Loucy (cell line): ENCODE measurements at regions not wholly inside any gene's neighbourhood (a gene's known extent, or its start where the extent isn't known, plus 50 kb on each side); places are given as distances from the start of the nearest gene placed in this dataset.

Experiments used
- H2AFZ ChIP-seq: fragments of 200-600 bp; sonication (generic); 2 replicates; pipeline ENCODE4 v1.6.0; 2016; ENCODE audit warnings: antibody characterized with exemption, mild to moderate bottlenecking, low read length, moderate library complexity
- H3F3A ChIP-seq: fragments of 200-600 bp; 2 replicates; pipeline ENCODE4 v1.6.0; 2016; ENCODE audit warnings: antibody characterized with exemption, low read depth, mild to moderate bottlenecking
- H3K27me3 ChIP-seq: fragments of 200-600 bp; sonication (generic); 2 replicates; pipeline ENCODE4 v1.6.1; 2014; ENCODE audit warnings: low read length, mild to moderate bottlenecking; ENCODE audit not compliant: insufficient read depth, poor library complexity, severe bottlenecking
- H3K36me3 ChIP-seq: fragments of 200-600 bp; sonication (generic); 2 replicates; pipeline ENCODE4 v1.6.1; 2016; ENCODE audit warnings: low read length; ENCODE audit not compliant: insufficient read depth
- H3K4me1 ChIP-seq: fragments of 200-600 bp; sonication (generic); 2 replicates; pipeline ENCODE4 v1.5.1; 2014; ENCODE audit warnings: low read length, mild to moderate bottlenecking; ENCODE audit not compliant: insufficient read depth, poor library complexity, severe bottlenecking
- H3K4me2 ChIP-seq: fragments of 200-600 bp; sonication (generic); 2 replicates; pipeline ENCODE4 v1.6.0; 2014; ENCODE audit warnings: antibody characterized with exemption, low read length, low read depth, mild to moderate bottlenecking; ENCODE audit not compliant: poor library complexity, severe bottlenecking
- H3K4me3 ChIP-seq: fragments of 200-600 bp; sonication (generic); 2 replicates; pipeline ENCODE4 v1.5.1; 2014; ENCODE audit warnings: low read length, mild to moderate bottlenecking, mixed read lengths; ENCODE audit not compliant: poor library complexity, severe bottlenecking
- H3K79me2 ChIP-seq: fragments of 200-600 bp; sonication (generic); 2 replicates; pipeline ENCODE4 v1.6.1; 2014; ENCODE audit warnings: low read length; ENCODE audit not compliant: insufficient read depth
- H3K9ac ChIP-seq: fragments of 200-600 bp; sonication (generic); 2 replicates; pipeline ENCODE4 v1.6.0; 2014; ENCODE audit warnings: mild to moderate bottlenecking, low read depth, low read length, moderate library complexity; ENCODE audit not compliant: poor library complexity, severe bottlenecking
- H3K9me2 ChIP-seq: fragments of 200-600 bp; sonication (generic); replicated peaks from 2 replicates; pipeline ENCODE4 v1.6.1; 2016; ENCODE audit warnings: low read depth, low read length, mixed read lengths
- H3K9me3 ChIP-seq: fragments of 200-600 bp; sonication (generic); 2 replicates; pipeline ENCODE4 v1.6.1; 2014; ENCODE audit warnings: mild to moderate bottlenecking, antibody characterized with exemption, low read length, low read depth; ENCODE audit not compliant: insufficient read depth
- H4K20me1 ChIP-seq: fragments of 200-600 bp; sonication (generic); 2 replicates; pipeline ENCODE4 v1.6.0; 2014; ENCODE audit warnings: antibody characterized with exemption, low read length, mild to moderate bottlenecking; ENCODE audit not compliant: insufficient read depth, poor library complexity, severe bottlenecking
- EZH2phosphoT487 ChIP-seq: fragments of 200-600 bp; IDR thresholded peaks from 2 replicates; pipeline ENCODE4 v1.6.1; 2018; ENCODE audit warnings: antibody characterized with exemption, mild to moderate bottlenecking, moderate library complexity, borderline replicate concordance
- TF ChIP-seq, protein P1 (sequence below): fragments of 200-600 bp; sonication (generic); conservative IDR thresholded peaks from 2 replicates; pipeline ENCODE4 v1.5.1; 2014; ENCODE audit warnings: mild to moderate bottlenecking, antibody characterized with exemption, low read length

DNA sequence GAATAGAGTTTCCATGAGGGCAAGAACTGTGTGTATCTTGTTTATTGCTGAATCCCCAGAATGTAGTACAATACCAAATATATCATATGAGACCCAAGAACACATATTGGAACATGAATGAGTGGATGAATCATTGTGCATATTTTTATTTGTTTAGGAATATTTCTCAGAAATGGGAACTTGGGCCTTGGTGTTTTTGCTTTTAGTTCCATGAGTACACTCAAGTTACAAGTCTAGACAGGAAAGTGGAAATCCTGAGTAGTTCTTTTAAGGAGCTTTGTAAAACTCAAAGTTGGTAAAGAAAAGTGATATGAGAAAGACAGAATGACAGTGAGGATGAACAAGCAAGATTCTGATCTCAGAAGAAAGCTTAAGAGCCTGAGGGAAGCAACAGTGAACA is 647.0 kb downstream of the EFNA5 start:
- Histone ChIP-seq H4K20me1 (no peaks in the 10 kb centered on the region), H3K4me1 (no peaks in the 10 kb centered on the region), H3K36me3 (no peaks in the 10 kb centered on the region), H3K4me3 (no peak overlapping the region), H3K4me2 (no peak overlapping the region), H3K9me2 (no peaks in the 10 kb centered on the region), H3K79me2 (no peaks in the 10 kb centered on the region), H2AFZ (no peak overlapping the region), H3K9ac (no peak overlapping the region), H3K27me3 (no peaks in the 10 kb centered on the region), H3F3A (no peaks in the 10 kb centered on the region), H3K9me3 (no peaks in the 10 kb centered on the region)
- TF ChIP-seq EZH2phosphoT487, result no peak
- TF ChIP-seq, protein P1, sequence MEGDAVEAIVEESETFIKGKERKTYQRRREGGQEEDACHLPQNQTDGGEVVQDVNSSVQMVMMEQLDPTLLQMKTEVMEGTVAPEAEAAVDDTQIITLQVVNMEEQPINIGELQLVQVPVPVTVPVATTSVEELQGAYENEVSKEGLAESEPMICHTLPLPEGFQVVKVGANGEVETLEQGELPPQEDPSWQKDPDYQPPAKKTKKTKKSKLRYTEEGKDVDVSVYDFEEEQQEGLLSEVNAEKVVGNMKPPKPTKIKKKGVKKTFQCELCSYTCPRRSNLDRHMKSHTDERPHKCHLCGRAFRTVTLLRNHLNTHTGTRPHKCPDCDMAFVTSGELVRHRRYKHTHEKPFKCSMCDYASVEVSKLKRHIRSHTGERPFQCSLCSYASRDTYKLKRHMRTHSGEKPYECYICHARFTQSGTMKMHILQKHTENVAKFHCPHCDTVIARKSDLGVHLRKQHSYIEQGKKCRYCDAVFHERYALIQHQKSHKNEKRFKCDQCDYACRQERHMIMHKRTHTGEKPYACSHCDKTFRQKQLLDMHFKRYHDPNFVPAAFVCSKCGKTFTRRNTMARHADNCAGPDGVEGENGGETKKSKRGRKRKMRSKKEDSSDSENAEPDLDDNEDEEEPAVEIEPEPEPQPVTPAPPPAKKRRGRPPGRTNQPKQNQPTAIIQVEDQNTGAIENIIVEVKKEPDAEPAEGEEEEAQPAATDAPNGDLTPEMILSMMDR, result no peak

GRCh38 chr5:107021575-107021974 is 649.2 kb downstream of the EFNA5 start:
- no peak overlapping the region for H3K4me2 ChIP-seq
- H4K20me1 ChIP-seq, result no peaks in the 10 kb centered on the region
- TF ChIP-seq, protein P1, result no peak
- TF ChIP-seq EZH2phosphoT487, result no peak
- no peaks in the 10 kb centered on the region for H3K36me3 ChIP-seq
- no peaks in the 10 kb centered on the region for H3K9me3 ChIP-seq
- H2AFZ ChIP-seq, result no peak overlapping the region
- no peak overlapping the region for H3K9ac ChIP-seq
- no peaks in the 10 kb centered on the region for H3K27me3 ChIP-seq
- H3F3A ChIP-seq, result no peaks in the 10 kb centered on the region
- no peaks in the 10 kb centered on the region for H3K9me2 ChIP-seq
- no peaks in the 10 kb centered on the region for H3K79me2 ChIP-seq
- H3K4me1 ChIP-seq, result no peaks in the 10 kb centered on the region
- no peak overlapping the region for H3K4me3 ChIP-seq

GRCh38 chr5:107020626-107021025 is 650.1 kb downstream of the EFNA5 start:
- no peak overlapping the region for H2AFZ ChIP-seq
- no peaks in the 10 kb centered on the region for H3F3A ChIP-seq
- H3K79me2 ChIP-seq, result no peaks in the 10 kb centered on the region
- H3K27me3 ChIP-seq, result no peaks in the 10 kb centered on the region
- no peaks in the 10 kb centered on the region for H3K9me3 ChIP-seq
- no peak overlapping the region for H3K4me2 ChIP-seq
- H3K9ac ChIP-seq, result no peak overlapping the region
- no peaks in the 10 kb centered on the region for H4K20me1 ChIP-seq
- H3K36me3 ChIP-seq, result no peaks in the 10 kb centered on the region
- TF ChIP-seq, protein P1, result no peak
- no peak for TF ChIP-seq EZH2phosphoT487
- no peak overlapping the region for H3K4me3 ChIP-seq
- H3K9me2 ChIP-seq, result no peaks in the 10 kb centered on the region
- H3K4me1 ChIP-seq, result no peaks in the 10 kb centered on the region
